Suppressor macrophage (primary cell): ENCODE measurements at regions not wholly inside any gene's neighbourhood (a gene's known extent, or its start where the extent isn't known, plus 50 kb on each side); places are given as distances from the start of the nearest gene placed in this dataset.
"Not testable (repeated sequence)": the region's sequence is repeated elsewhere in the genome, so short reads cannot be mapped to it uniquely, and the experiment has no call there.

Source experiments
- DNase-seq, 4 experiments: peaks; one replicate each; pipeline ENCODE4 v3.0.0-alpha.2; 2020 to 2022

- no peak for DNase-seq
Observed at GRCh38 chr1:208475449-208475848, 231.3 kb upstream of the PLXNA2 start.

GRCh38 chr1:208475951-208476845, 232.0 kb upstream of the PLXNA2 start:
- DNase-seq: no peak

- no peak for DNase-seq
Observed at GRCh38 chr1:208476846-208477170, 232.6 kb upstream of the PLXNA2 start.

GRCh38 chr1:208479435-208479834, 235.3 kb upstream of the PLXNA2 start:
- no peak for DNase-seq

GRCh38 chr1:208485512-208485911, 241.3 kb upstream of the PLXNA2 start:
- no peak for DNase-seq

- no peak for DNase-seq
Observed at GRCh38 chr1:208486677-208487076, 242.5 kb upstream of the PLXNA2 start.

GRCh38 chr1:208488432-208488831, 244.2 kb upstream of the PLXNA2 start:
- not testable (repeated sequence) for DNase-seq

- DNase-seq: no peak
Observed at GRCh38 chr1:208496467-208497371, 252.5 kb upstream of the PLXNA2 start.

- no peak for DNase-seq
Observed at GRCh38 chr1:208497866-208498541, 253.8 kb upstream of the PLXNA2 start.

GRCh38 chr1:208499026-208499425, 254.8 kb upstream of the PLXNA2 start:
- peak in 3 of 4 experiments; percentile 20 to 83 (median 76) for DNase-seq

- DNase-seq: no peak
Observed at GRCh38 chr1:208499601-208500000, 255.4 kb upstream of the PLXNA2 start.

- no peak for DNase-seq
Observed at GRCh38 chr1:208500375-208500774, 256.2 kb upstream of the PLXNA2 start.

GRCh38 chr1:208501542-208501941, 257.4 kb upstream of the PLXNA2 start:
- DNase-seq: no peak

- DNase-seq: no peak
Observed at GRCh38 chr1:208503787-208504186, 259.6 kb upstream of the PLXNA2 start.

GRCh38 chr1:208506812-208507211, 262.6 kb upstream of the PLXNA2 start:
- DNase-seq: no peak

GRCh38 chr1:208509072-208509471, 264.9 kb upstream of the PLXNA2 start:
- DNase-seq: no peak

GRCh38 chr1:208510192-208510952, 266.2 kb upstream of the PLXNA2 start:
- no peak for DNase-seq

- DNase-seq: no peak
Observed at GRCh38 chr1:208511242-208511860, 267.2 kb upstream of the PLXNA2 start.

GRCh38 chr1:208513799-208514198, 269.6 kb upstream of the PLXNA2 start:
- DNase-seq: no peak

- DNase-seq: no peak
Observed at GRCh38 chr1:208515129-208515528, 270.9 kb upstream of the PLXNA2 start.

- DNase-seq: no peak
Observed at GRCh38 chr1:208516780-208517179, 272.6 kb upstream of the PLXNA2 start.
